ENCODE measurements at regions not wholly inside any gene's neighbourhood (a gene's known extent, or its start where the extent isn't known, plus 50 kb on each side); places are given as distances from the start of the nearest gene placed in this dataset.

GRCh38 chr12:107884769-107885694 is 110.5 kb downstream of the ASCL4 start:
- no peaks in the 10 kb centered on the region for H3K36me3 ChIP-seq
- 10% methylated on average over 6 of the region's 7 CpGs for WGBS (ENCODE audit: insufficient coverage, low coverage, low lambda C conversion rate, missing lambda C conversion rate)
- no peak overlapping the region for H3K4me3 ChIP-seq
- H3K4me1 ChIP-seq = no peaks in the 10 kb centered on the region
- no peaks in the 10 kb centered on the region for H3K27me3 ChIP-seq
- ATAC-seq (peak; percentile 86 to 94 (median 90)), DNase-seq (peak; percentile 46 to 62 (median 53))
- H3K27ac ChIP-seq = no peak overlapping the region
- no peaks in the 10 kb centered on the region for H3K9me3 ChIP-seq
- TF ChIP-seq POLR2A (IDR thresholded peaks at IDR 0.05) (no peak), CTCF (IDR thresholded peaks at IDR 0.05) (peak; percentile 56 to 77 (median 72))
- intact Hi-C loops (cut with DNase I) = loop anchor here (5.0 to 10.0 kb wide), 3 partner anchors 110 to 213 kb away; partner anchors contain the start of gene ASCL4 (in 1 of the 2)

GRCh38 chr12:107888789-107889188 is 114.3 kb downstream of the ASCL4 start:
- no peaks in the 10 kb centered on the region for H3K36me3 ChIP-seq
- H3K27ac ChIP-seq = no peak overlapping the region
- no peaks in the 10 kb centered on the region for H3K9me3 ChIP-seq
- WGBS (ENCODE audit: insufficient coverage, low coverage, low lambda C conversion rate, missing lambda C conversion rate) = 17% methylated on average over 3 of the region's 4 CpGs
- no peaks in the 10 kb centered on the region for H3K4me1 ChIP-seq
- no peak for DNase-seq
- no peak for ATAC-seq
- no peaks in the 10 kb centered on the region for H3K27me3 ChIP-seq
- TF ChIP-seq CTCF (IDR thresholded peaks at IDR 0.05) = no peak
- no peak for TF ChIP-seq POLR2A (IDR thresholded peaks at IDR 0.05)
- intact Hi-C loops (cut with DNase I) = loop anchor here (5.0 to 10.0 kb wide), 3 partner anchors 114 to 216 kb away; partner anchors contain the start of gene ASCL4 (in 1 of the 2)
- H3K4me3 ChIP-seq = no peak overlapping the region

- intact Hi-C loops (cut with DNase I) = no loop called here
- ATAC-seq (no peak), DNase-seq (no peak)
- no peaks in the 10 kb centered on the region for H3K36me3 ChIP-seq
- 33% methylated on average over 2 of the region's 3 CpGs for WGBS (ENCODE audit: insufficient coverage, low coverage, low lambda C conversion rate, missing lambda C conversion rate)
- no peaks in the 10 kb centered on the region for H3K4me1 ChIP-seq
- no peak overlapping the region for H3K4me3 ChIP-seq
- H3K27me3 ChIP-seq = no peaks in the 10 kb centered on the region
- H3K27ac ChIP-seq = no peak overlapping the region
- TF ChIP-seq CTCF (IDR thresholded peaks at IDR 0.05) = peak in 3 of 4 donors; percentile 16 to 28 (median 26)
- no peak for TF ChIP-seq POLR2A (IDR thresholded peaks at IDR 0.05)
- H3K9me3 ChIP-seq = no peaks in the 10 kb centered on the region
Observed at GRCh38 chr12:107891967-107892366, 117.5 kb downstream of the ASCL4 start.

GRCh38 chr12:107894589-107894988 is 120.1 kb downstream of the ASCL4 start:
- no peak overlapping the region for H3K4me3 ChIP-seq
- TF ChIP-seq POLR2A (IDR thresholded peaks at IDR 0.05) (no peak), CTCF (IDR thresholded peaks at IDR 0.05) (no peak)
- ATAC-seq = no peak
- 35% methylated on average over 2 of the region's 3 CpGs for WGBS (ENCODE audit: insufficient coverage, low coverage, low lambda C conversion rate, missing lambda C conversion rate)
- H3K27me3 ChIP-seq = no peaks in the 10 kb centered on the region
- no peaks in the 10 kb centered on the region for H3K36me3 ChIP-seq
- intact Hi-C loops (cut with DNase I) = no loop called here
- DNase-seq = no peak
- H3K27ac ChIP-seq = no peak overlapping the region
- no peaks in the 10 kb centered on the region for H3K4me1 ChIP-seq
- H3K9me3 ChIP-seq = no peaks in the 10 kb centered on the region

All from right lobe of liver (tissue), 6 donors.